GM12874 (cell line): ENCODE measurements at regions not wholly inside any gene's neighbourhood (a gene's known extent, or its start where the extent isn't known, plus 50 kb on each side); places are given as distances from the start of the nearest gene placed in this dataset.

ENCODE experiments used
- CTCF ChIP-seq: IDR thresholded peaks from 2 replicates; pipeline ENCODE4 v1.5.1; 2011; ENCODE audit warnings: low read depth, mild to moderate bottlenecking, control low read depth, low read length, moderate library complexity; ENCODE audit not compliant: insufficient read depth

GRCh38 chr7:15863951-15864625 is 177.6 kb upstream of the MEOX2 start:
- TF ChIP-seq CTCF: no peak

DNA sequence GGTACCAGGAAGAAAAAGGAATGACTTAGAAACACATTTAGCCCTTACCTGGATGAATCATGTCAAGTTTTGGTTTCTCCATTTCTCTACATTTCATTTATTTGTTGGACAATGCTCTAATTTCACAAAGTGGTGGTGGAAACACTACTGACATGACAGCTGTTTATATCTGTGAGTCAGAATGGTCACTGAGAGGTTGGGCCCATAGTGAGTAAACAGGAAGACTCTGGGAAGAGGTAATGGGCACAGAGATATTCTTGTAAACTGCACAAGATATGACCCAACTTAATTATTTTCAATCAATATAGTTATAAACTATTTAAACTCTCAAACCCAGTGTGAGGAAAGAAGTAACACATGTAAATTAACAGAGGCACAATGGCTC is 176.3 kb upstream of the MEOX2 start:
- no peak for TF ChIP-seq CTCF

GRCh38 chr7:15862016-15862780 is 175.7 kb upstream of the MEOX2 start:
- no peak for TF ChIP-seq CTCF

GRCh38 chr7:15860264-15860949 is 173.9 kb upstream of the MEOX2 start:
- no peak for TF ChIP-seq CTCF

- no peak for TF ChIP-seq CTCF
Measured at GRCh38 chr7:15857026-15857425, 170.5 kb upstream of the MEOX2 start.

GRCh38 chr7:15856311-15856710 is 169.8 kb upstream of the MEOX2 start:
- no peak for TF ChIP-seq CTCF

DNA sequence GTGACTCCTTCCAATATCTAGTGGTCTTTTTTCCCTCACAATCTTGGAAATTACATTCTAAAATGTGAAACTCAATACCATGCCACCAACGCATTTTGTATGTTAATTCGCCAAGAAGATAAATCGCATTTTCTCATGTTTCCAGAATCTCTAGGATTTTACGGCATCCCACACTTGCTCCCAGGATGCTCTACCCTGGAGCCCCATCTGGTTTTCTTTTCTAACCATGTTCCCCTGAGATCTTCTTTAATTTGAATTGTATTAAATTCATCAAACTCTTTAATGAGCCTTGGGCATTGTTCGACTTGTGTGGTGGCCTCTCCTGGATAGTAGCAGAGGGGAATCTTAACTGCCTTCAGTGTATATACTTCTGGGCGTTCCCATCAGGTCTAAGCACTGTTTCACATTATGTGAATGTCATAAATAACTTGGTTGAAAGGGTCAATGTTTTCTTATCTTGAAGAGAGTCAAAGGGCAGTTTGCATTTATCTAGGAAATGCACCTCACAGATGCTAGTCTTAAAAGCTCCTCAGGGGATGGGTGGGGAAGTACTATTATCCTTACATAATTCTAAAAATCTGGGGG is 169.1 kb upstream of the MEOX2 start:
- TF ChIP-seq CTCF: no peak
